SK-N-SH treated with all-trans-retinoic acid at 6 μM for 48 hours (cell line): ENCODE measurements at regions not wholly inside any gene's neighbourhood (a gene's known extent, or its start where the extent isn't known, plus 50 kb on each side); places are given as distances from the start of the nearest gene placed in this dataset.

Experiments used
- ATAC-seq: fragments of 200-7000 bp; cut with Tn5 transposase; 3 replicates; pipeline ENCODE4 v1.9.1; 2020; ENCODE audit warnings: mild to moderate bottlenecking, moderate library complexity
- ARNTL ChIP-seq: fragments of 450-650 bp; formaldehyde crosslinking; IDR thresholded peaks from 2 replicates; pipeline ENCODE4 v1.5.0; 2020; ENCODE audit warnings: low read depth, mild to moderate bottlenecking, moderate library complexity, borderline replicate concordance
- CREB5 ChIP-seq: fragments of 250-450 bp; sonication (Bioruptor Pico); IDR thresholded peaks from 2 replicates; pipeline ENCODE4 v1.5.1; 2020; ENCODE audit warnings: low read depth, mild to moderate bottlenecking, moderate library complexity
- CSRNP3 ChIP-seq: fragments of 250-450 bp; sonication (Bioruptor Pico); IDR thresholded peaks from 2 replicates; pipeline ENCODE4 v1.5.1; 2021; ENCODE audit warnings: mild to moderate bottlenecking, moderate library complexity
- ESRRG ChIP-seq: fragments of 250-450 bp; sonication (Bioruptor Pico); IDR thresholded peaks from 2 replicates; pipeline ENCODE4 v1.6.1; 2021; ENCODE audit warnings: mild to moderate bottlenecking
- GLIS3 ChIP-seq: fragments of 250-450 bp; sonication (Bioruptor Pico); IDR thresholded peaks from 2 replicates; pipeline ENCODE4 v1.5.0; 2020; ENCODE audit warnings: mild to moderate bottlenecking, moderate library complexity
- ISL1 ChIP-seq: fragments of 250-450 bp; sonication (Bioruptor Pico); IDR thresholded peaks from 2 replicates; pipeline ENCODE4 v2.1.2; 2022; ENCODE audit warnings: mild to moderate bottlenecking, moderate library complexity
- OSR1 ChIP-seq: fragments of 250-450 bp; sonication (Bioruptor Pico); IDR thresholded peaks from 2 replicates; pipeline ENCODE4 v1.8.0; 2022; ENCODE audit warnings: moderate library complexity, mild to moderate bottlenecking, inconsistent platforms
- PATZ1 ChIP-seq: fragments of 250-450 bp; sonication (Bioruptor Pico); IDR thresholded peaks from 2 replicates; pipeline ENCODE4 v1.8.0; 2020; ENCODE audit warnings: mild to moderate bottlenecking, moderate library complexity, borderline replicate concordance
- PPARA ChIP-seq: fragments of 250-450 bp; sonication (Bioruptor Pico); IDR thresholded peaks from 2 replicates; pipeline ENCODE4 v1.5.0; 2020; ENCODE audit warnings: mild to moderate bottlenecking, borderline replicate concordance
- SNAI2 ChIP-seq: fragments of 250-450 bp; sonication (Bioruptor Pico); IDR thresholded peaks from 2 replicates; pipeline ENCODE4 v1.5.0; 2020; ENCODE audit warnings: mild to moderate bottlenecking, moderate library complexity
- TCF4 ChIP-seq: fragments of 250-450 bp; sonication (Bioruptor Pico); IDR thresholded peaks from 2 replicates; pipeline ENCODE4 v1.8.0; 2021; ENCODE audit warnings: mild to moderate bottlenecking, moderate library complexity, borderline replicate concordance
- TOX ChIP-seq: fragments of 250-450 bp; sonication (Bioruptor Pico); IDR thresholded peaks from 2 replicates; pipeline ENCODE4 v1.8.0; 2021; ENCODE audit warnings: mild to moderate bottlenecking, moderate library complexity, borderline replicate concordance
- TSHZ2 ChIP-seq: fragments of 250-450 bp; sonication (Bioruptor Pico); IDR thresholded peaks from 2 replicates; pipeline ENCODE4 v1.5.0; 2020; ENCODE audit warnings: mild to moderate bottlenecking, moderate library complexity
- ZC3H10 ChIP-seq: fragments of 250-450 bp; sonication (Bioruptor Pico); IDR thresholded peaks from 2 replicates; pipeline ENCODE4 v1.5.1; 2021; ENCODE audit warnings: mild to moderate bottlenecking, moderate library complexity
- ZFP3 ChIP-seq: fragments of 250-450 bp; sonication (Bioruptor Pico); IDR thresholded peaks from 2 replicates; pipeline ENCODE4 v1.5.0; 2020; ENCODE audit warnings: mild to moderate bottlenecking, moderate library complexity
- ZFP30 ChIP-seq: fragments of 450-650 bp; formaldehyde crosslinking; IDR thresholded peaks from 2 replicates; pipeline ENCODE4 v1.5.0; 2022; ENCODE audit warnings: mild to moderate bottlenecking, moderate library complexity
- ZNF565 ChIP-seq: fragments of 450-650 bp; formaldehyde crosslinking; conservative IDR thresholded peaks from 2 replicates; pipeline ENCODE4 v1.5.0; 2020; ENCODE audit warnings: low read depth, mild to moderate bottlenecking, moderate library complexity
- ZNF8 ChIP-seq: fragments of 450-650 bp; formaldehyde crosslinking; IDR thresholded peaks from 2 replicates; pipeline ENCODE4 v1.5.0; 2020; ENCODE audit warnings: mild to moderate bottlenecking, moderate library complexity

- peak; percentile 99 for TF ChIP-seq TSHZ2 (CRISPR knock-in tag)
- peak; percentile 99 for TF ChIP-seq TCF4 (CRISPR knock-in tag)
- TF ChIP-seq ARNTL: no peak
- TF ChIP-seq PPARA (CRISPR knock-in tag): 0 out of 2 replicates have a peak, but pooled peaks have one; percentile 25
These were observed 480.3 kb downstream of the NXPH1 start (continued) for GRCh38 chr7:8913682-8914081.

- no peak for TF ChIP-seq SNAI2 (CRISPR knock-in tag)
- no peak for ATAC-seq
These were observed 488.4 kb downstream of the NXPH1 start for GRCh38 chr7:8921807-8922206.

- no peak for ATAC-seq
- TF ChIP-seq ISL1 (CRISPR knock-in tag) (no peak), ZNF565 (CRISPR knock-in tag) (no peak), ZC3H10 (CRISPR knock-in tag) (no peak), ARNTL (no peak), GLIS3 (CRISPR knock-in tag) (no peak), OSR1 (CRISPR knock-in tag) (no peak), ESRRG (CRISPR knock-in tag) (no peak), CREB5 (CRISPR knock-in tag) (no peak), TCF4 (CRISPR knock-in tag) (no peak), ZFP30 (CRISPR knock-in tag) (no peak)
These were observed 489.3 kb downstream of the NXPH1 start for GRCh38 chr7:8922726-8923125.

GRCh38 chr7:8923164-8923806 is 489.9 kb downstream of the NXPH1 start:
- no peak for TF ChIP-seq PATZ1 (CRISPR knock-in tag)
- no peak for TF ChIP-seq OSR1 (CRISPR knock-in tag)
- TF ChIP-seq CSRNP3 (CRISPR knock-in tag): no peak
- no peak for TF ChIP-seq TCF4 (CRISPR knock-in tag)
- TF ChIP-seq ZNF8 (CRISPR knock-in tag): no peak
- ATAC-seq: no peak

GRCh38 chr7:8931906-8932646 is 498.7 kb downstream of the NXPH1 start:
- ATAC-seq: no peak
- TF ChIP-seq ZNF565 (CRISPR knock-in tag): no peak
- TF ChIP-seq ZFP3: no peak
- TF ChIP-seq TOX (CRISPR knock-in tag): no peak
